ENCODE measurements at regions not wholly inside any gene's neighbourhood (a gene's known extent, or its start where the extent isn't known, plus 50 kb on each side); places are given as distances from the start of the nearest gene placed in this dataset.
"Not testable (repeated sequence)": the region's sequence is repeated elsewhere in the genome, so short reads cannot be mapped to it uniquely, and the experiment has no call there.

- WGBS, 2 experiments (ENCODE audit: insufficient coverage in 1 of 2, insufficient read length in 1 of 2), result 88% methylated on average over 4 of the region's 4 CpGs; no CpG with 5 or more reads in 1 of the 2 experiments
- no peak for TF ChIP-seq CTCF (conservative IDR thresholded peaks at IDR 0.05)
- no peaks in the 10 kb centered on the region for H3K9me3 ChIP-seq (ENCODE audit: control insufficient read depth, low read length)
- H3K4me3 ChIP-seq (ENCODE audit: low read length), result no peak overlapping the region
- Mint-ChIP-seq H3K4me3 (no peak overlapping the region), H3K27ac (no peak overlapping the region), H3K4me1 (no peaks in the 10 kb centered on the region), H3K27me3 (ENCODE audit: insufficient read depth) (peaks cover 14% of the 10 kb centered on the region), H3K36me3 (ENCODE audit: low read depth) (no peaks in the 10 kb centered on the region), H3K9me3 (peaks cover 4% of the 10 kb centered on the region)
- H3K27ac ChIP-seq (ENCODE audit: low read depth, low read length), result no peak overlapping the region
- H3K27me3 ChIP-seq (ENCODE audit: control insufficient read depth, insufficient read depth, low read length, poor library complexity, severe bottlenecking), result no peaks in the 10 kb centered on the region
- peaks cover 4% of the 10 kb centered on the region for H3K4me1 ChIP-seq (ENCODE audit: control insufficient read depth, insufficient read depth, low read length)
- H3K36me3 ChIP-seq (ENCODE audit: control insufficient read depth, insufficient read depth, low read length), result no peaks in the 10 kb centered on the region
- H3K9ac ChIP-seq (ENCODE audit: extremely low read depth, low read length, poor library complexity, severe bottlenecking), result no peak overlapping the region
- no peak for DNase-seq
Observed at GRCh38 chr13:60663788-60664187, 266.8 kb downstream of the TDRD3 start.

- no peak for TF ChIP-seq CTCF (conservative IDR thresholded peaks at IDR 0.05)
- Histone ChIP-seq H3K27ac (ENCODE audit: low read depth, low read length) (no peak overlapping the region), H3K4me3 (ENCODE audit: low read length) (no peak overlapping the region), H3K36me3 (ENCODE audit: control insufficient read depth, insufficient read depth, low read length) (no peaks in the 10 kb centered on the region), H3K9ac (ENCODE audit: extremely low read depth, low read length, poor library complexity, severe bottlenecking) (no peak overlapping the region), H3K27me3 (ENCODE audit: control insufficient read depth, insufficient read depth, low read length, poor library complexity, severe bottlenecking) (no peaks in the 10 kb centered on the region), H3K4me1 (ENCODE audit: control insufficient read depth, insufficient read depth, low read length) (peaks cover 4% of the 10 kb centered on the region), H3K9me3 (ENCODE audit: control insufficient read depth, low read length) (no peaks in the 10 kb centered on the region)
- no peaks in the 10 kb centered on the region for H3K36me3 Mint-ChIP-seq (ENCODE audit: low read depth)
- no peaks in the 10 kb centered on the region for H3K4me1 Mint-ChIP-seq
- no peak overlapping the region for H3K4me3 Mint-ChIP-seq
- H3K27me3 Mint-ChIP-seq (ENCODE audit: insufficient read depth), result peaks cover 14% of the 10 kb centered on the region
- peaks cover 4% of the 10 kb centered on the region for H3K9me3 Mint-ChIP-seq
- 80 to 90% methylated on average over 1 of the region's 1 CpG for WGBS, 2 experiments (ENCODE audit: insufficient coverage in 1 of 2, insufficient read length in 1 of 2)
- no peak overlapping the region for H3K27ac Mint-ChIP-seq
- DNase-seq, result no peak
Observed at GRCh38 chr13:60662595-60662994, 265.6 kb downstream of the TDRD3 start.

GRCh38 chr13:60661521-60661920, 264.5 kb downstream of the TDRD3 start:
- H3K36me3 ChIP-seq (ENCODE audit: control insufficient read depth, insufficient read depth, low read length), result no peaks in the 10 kb centered on the region
- Mint-ChIP-seq H3K9me3 (peaks cover 4% of the 10 kb centered on the region), H3K27me3 (ENCODE audit: insufficient read depth) (peaks cover 14% of the 10 kb centered on the region), H3K36me3 (ENCODE audit: low read depth) (no peaks in the 10 kb centered on the region), H3K27ac (no peak overlapping the region), H3K4me3 (no peak overlapping the region), H3K4me1 (peaks cover 5% of the 10 kb centered on the region)
- WGBS, 2 experiments (ENCODE audit: insufficient coverage in 1 of 2, insufficient read length in 1 of 2), result 53 to 73% methylated on average over 3 of the region's 3 CpGs
- no peaks in the 10 kb centered on the region for H3K27me3 ChIP-seq (ENCODE audit: control insufficient read depth, insufficient read depth, low read length, poor library complexity, severe bottlenecking)
- no peak overlapping the region for H3K27ac ChIP-seq (ENCODE audit: low read depth, low read length)
- H3K9ac ChIP-seq (ENCODE audit: extremely low read depth, low read length, poor library complexity, severe bottlenecking), result no peak overlapping the region
- H3K4me1 ChIP-seq (ENCODE audit: control insufficient read depth, insufficient read depth, low read length), result peaks cover 4% of the 10 kb centered on the region
- no peaks in the 10 kb centered on the region for H3K9me3 ChIP-seq (ENCODE audit: control insufficient read depth, low read length)
- peak; percentile 80 for DNase-seq
- no peak overlapping the region for H3K4me3 ChIP-seq (ENCODE audit: low read length)
- no peak for TF ChIP-seq CTCF (conservative IDR thresholded peaks at IDR 0.05)

GRCh38 chr13:60657586-60657985, 260.6 kb downstream of the TDRD3 start:
- H3K27me3 ChIP-seq (ENCODE audit: control insufficient read depth, insufficient read depth, low read length, poor library complexity, severe bottlenecking); H3K9me3 ChIP-seq (ENCODE audit: control insufficient read depth, low read length); H3K4me1 Mint-ChIP-seq; H3K27ac ChIP-seq (ENCODE audit: low read depth, low read length); H3K4me3 ChIP-seq (ENCODE audit: low read length); H3K36me3 Mint-ChIP-seq (ENCODE audit: low read depth); H3K36me3 ChIP-seq (ENCODE audit: control insufficient read depth, insufficient read depth, low read length); H3K4me1 ChIP-seq (ENCODE audit: control insufficient read depth, insufficient read depth, low read length); H3K9ac ChIP-seq (ENCODE audit: extremely low read depth, low read length, poor library complexity, severe bottlenecking); H3K27ac Mint-ChIP-seq; H3K9me3 Mint-ChIP-seq; DNase-seq; H3K4me3 Mint-ChIP-seq: not testable (repeated sequence)
- WGBS, 2 experiments (ENCODE audit: insufficient coverage in 1 of 2, insufficient read length in 1 of 2), result no CpG with 5 or more reads among the region's 1 CpG
- peaks cover 14% of the 10 kb centered on the region for H3K27me3 Mint-ChIP-seq (ENCODE audit: insufficient read depth)

Measured in endodermal cell (in vitro differentiated cells).